KOPT-K1 (cell line): ENCODE measurements at regions not wholly inside any gene's neighbourhood (a gene's known extent, or its start where the extent isn't known, plus 50 kb on each side); places are given as distances from the start of the nearest gene placed in this dataset.

ENCODE experiments used
- H3K27ac ChIP-seq: fragments of 200-600 bp; sonication (generic); 2 replicates; pipeline ENCODE4 v1.5.1; 2016; ENCODE audit warnings: antibody characterized with exemption, mild to moderate bottlenecking, low read depth, low read length; ENCODE audit not compliant: poor library complexity, severe bottlenecking
- H3K36me3 ChIP-seq: fragments of 200-600 bp; sonication (generic); 2 replicates; pipeline ENCODE4 v1.5.1; 2017; ENCODE audit warnings: antibody characterized with exemption, mild to moderate bottlenecking, low read length, moderate library complexity; ENCODE audit not compliant: insufficient read depth
- H3K9me3 ChIP-seq: fragments of 200-600 bp; sonication (generic); 2 replicates; pipeline ENCODE4 v1.5.1; 2017; ENCODE audit warnings: antibody characterized with exemption, low read length, mild to moderate bottlenecking; ENCODE audit not compliant: insufficient read depth, poor library complexity, severe bottlenecking

DNA sequence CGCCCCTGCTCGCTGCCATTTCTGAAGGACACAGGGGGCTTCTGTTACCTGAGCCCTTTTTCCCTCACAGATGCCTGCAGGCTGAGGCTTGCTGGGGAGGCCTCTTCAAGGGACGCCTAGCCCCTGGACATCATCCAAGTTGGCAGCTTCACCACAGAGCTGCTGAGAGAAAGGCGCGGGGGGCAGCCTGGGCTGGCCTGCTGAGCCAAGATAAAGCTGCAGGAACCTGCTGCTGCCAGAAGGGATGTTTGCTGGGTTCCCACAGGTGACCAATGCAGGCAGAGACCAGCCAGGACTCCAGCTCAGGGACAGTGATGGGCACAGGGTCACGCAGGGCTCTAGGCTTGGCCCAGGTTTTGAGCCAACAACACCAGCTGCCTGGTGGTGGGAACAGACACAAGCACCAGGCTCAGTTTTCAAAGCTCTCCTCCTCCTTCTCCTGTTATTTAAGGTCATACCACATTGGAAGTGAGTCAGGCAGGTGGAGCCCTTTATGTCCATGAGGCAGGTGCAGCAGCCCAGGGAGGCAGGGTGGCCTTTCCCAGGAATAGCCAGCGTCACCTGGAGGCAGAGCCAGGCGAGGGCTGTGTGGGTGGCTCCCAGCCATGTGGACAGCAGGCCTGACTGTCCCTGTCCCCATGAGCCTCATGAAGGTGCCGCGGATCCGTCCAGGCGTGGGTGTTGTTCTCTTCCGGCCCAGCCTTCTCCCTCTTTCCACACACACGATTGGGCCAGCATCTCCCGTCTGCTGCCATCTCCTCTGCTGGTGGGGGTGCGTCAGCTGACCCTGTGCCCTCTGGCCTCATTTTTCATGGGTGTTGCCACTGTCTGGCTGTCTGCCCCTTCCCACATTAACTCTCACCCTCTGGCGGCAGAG, 515.5 kb upstream of the MYT1L start:
- Histone ChIP-seq H3K9me3 (no peaks in the 10 kb centered on the region), H3K27ac (no peak overlapping the region), H3K36me3 (no peaks in the 10 kb centered on the region)

DNA sequence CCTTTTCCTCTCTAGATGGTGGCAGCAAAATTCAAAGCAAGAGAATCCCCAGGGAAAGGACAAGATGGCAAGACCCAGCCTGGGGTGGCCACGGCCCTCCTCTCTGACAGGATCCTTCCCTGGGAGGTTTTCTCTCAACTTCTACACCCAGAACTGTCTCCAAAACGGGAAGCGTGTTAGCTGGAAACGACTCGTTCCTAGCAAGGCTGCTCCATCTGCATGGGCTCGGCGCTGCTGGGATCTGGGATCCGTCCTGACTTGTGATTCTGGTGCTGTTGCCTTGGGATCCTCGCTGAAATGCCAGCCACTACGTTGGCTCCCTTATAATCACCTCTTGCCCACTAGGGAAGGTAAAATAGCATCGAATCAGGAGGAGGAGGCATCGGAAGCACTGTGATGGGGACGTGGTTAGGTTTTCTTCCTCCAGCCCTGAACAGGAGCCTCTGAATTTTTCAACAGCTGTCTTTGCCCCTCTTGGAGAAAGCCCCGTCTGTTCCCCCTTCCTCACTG, 514.8 kb upstream of the MYT1L start:
- Histone ChIP-seq H3K9me3 (no peaks in the 10 kb centered on the region), H3K27ac (no peak overlapping the region), H3K36me3 (no peaks in the 10 kb centered on the region)

- no peaks in the 10 kb centered on the region for H3K36me3 ChIP-seq
- H3K27ac ChIP-seq, result no peak overlapping the region
- no peaks in the 10 kb centered on the region for H3K9me3 ChIP-seq
Observed at GRCh38 chr2:2845267-2845666, 514.2 kb upstream of the MYT1L start.

GRCh38 chr2:2843969-2844548, 513.0 kb upstream of the MYT1L start:
- no peaks in the 10 kb centered on the region for H3K9me3 ChIP-seq
- H3K27ac ChIP-seq, result no peak overlapping the region
- H3K36me3 ChIP-seq, result no peaks in the 10 kb centered on the region

- H3K36me3 ChIP-seq, result no peaks in the 10 kb centered on the region
- H3K9me3 ChIP-seq, result no peaks in the 10 kb centered on the region
- no peak overlapping the region for H3K27ac ChIP-seq
Observed at GRCh38 chr2:2842466-2842865, 511.4 kb upstream of the MYT1L start.

GRCh38 chr2:2840681-2841300, 509.7 kb upstream of the MYT1L start:
- Histone ChIP-seq H3K27ac (no peak overlapping the region), H3K9me3 (no peaks in the 10 kb centered on the region), H3K36me3 (no peaks in the 10 kb centered on the region)

GRCh38 chr2:2839782-2840531, 508.9 kb upstream of the MYT1L start:
- no peak overlapping the region for H3K27ac ChIP-seq
- no peaks in the 10 kb centered on the region for H3K9me3 ChIP-seq
- no peaks in the 10 kb centered on the region for H3K36me3 ChIP-seq

DNA sequence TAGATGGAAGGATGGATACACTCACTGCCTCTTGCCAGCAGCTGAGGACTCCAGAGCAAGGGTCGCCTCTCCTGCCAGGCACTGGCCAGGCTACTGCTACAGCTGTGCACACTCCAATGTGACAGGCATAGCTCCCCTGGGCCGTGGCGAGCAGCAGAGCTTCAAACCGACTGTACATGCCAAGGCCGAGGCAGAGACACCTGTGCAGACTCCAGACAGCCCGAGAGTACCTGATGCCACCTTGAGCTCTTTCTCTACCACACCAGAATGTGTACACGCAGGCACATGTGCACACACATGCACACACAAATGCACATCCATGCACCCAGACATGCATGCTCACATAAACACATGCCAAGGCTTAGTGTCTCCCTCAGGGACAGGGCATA, 508.3 kb upstream of the MYT1L start:
- Histone ChIP-seq H3K27ac (no peak overlapping the region), H3K36me3 (no peaks in the 10 kb centered on the region), H3K9me3 (no peaks in the 10 kb centered on the region)

GRCh38 chr2:2838548-2838845, 507.4 kb upstream of the MYT1L start:
- Histone ChIP-seq H3K27ac (no peak overlapping the region), H3K9me3 (no peaks in the 10 kb centered on the region), H3K36me3 (no peaks in the 10 kb centered on the region)

GRCh38 chr2:2837746-2838547, 506.9 kb upstream of the MYT1L start:
- Histone ChIP-seq H3K36me3 (no peaks in the 10 kb centered on the region), H3K9me3 (no peaks in the 10 kb centered on the region), H3K27ac (no peak overlapping the region)

DNA sequence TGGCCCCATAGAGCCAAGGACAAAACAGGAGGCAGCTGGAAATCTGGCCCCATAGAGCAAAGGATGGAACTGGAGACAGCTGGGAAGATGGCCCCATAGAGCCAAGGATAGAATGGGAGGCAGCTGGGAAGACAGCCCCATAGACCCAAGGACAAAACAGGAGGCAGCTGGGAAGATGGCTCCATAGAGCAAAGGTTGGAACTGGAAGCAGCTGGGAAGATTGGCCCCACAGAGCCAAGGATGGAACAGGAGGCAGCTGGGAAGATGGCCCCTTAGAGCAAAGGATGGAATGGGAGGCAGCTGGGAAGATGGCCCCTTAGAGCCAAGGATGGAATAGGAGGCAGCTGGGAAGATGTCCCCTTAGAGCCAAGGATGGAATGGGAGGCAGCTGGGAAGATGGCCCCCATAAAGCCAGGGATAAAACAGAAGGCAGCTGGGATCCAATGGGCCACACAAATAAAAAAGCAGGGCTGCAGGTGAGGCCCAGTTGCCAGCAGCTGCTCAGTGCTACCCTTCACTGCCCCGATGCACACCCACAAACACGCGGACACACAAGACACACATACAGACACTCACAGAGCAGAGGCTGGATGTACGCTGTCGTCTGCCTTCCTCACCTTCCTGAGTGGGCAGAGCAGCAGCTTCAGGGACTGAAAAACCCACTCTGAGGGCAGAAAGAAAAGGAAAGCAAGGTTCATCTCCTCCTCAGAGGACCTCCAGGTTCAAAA, 505.4 kb upstream of the MYT1L start:
- Histone ChIP-seq H3K36me3 (no peaks in the 10 kb centered on the region), H3K27ac (no peak overlapping the region), H3K9me3 (no peaks in the 10 kb centered on the region)

DNA sequence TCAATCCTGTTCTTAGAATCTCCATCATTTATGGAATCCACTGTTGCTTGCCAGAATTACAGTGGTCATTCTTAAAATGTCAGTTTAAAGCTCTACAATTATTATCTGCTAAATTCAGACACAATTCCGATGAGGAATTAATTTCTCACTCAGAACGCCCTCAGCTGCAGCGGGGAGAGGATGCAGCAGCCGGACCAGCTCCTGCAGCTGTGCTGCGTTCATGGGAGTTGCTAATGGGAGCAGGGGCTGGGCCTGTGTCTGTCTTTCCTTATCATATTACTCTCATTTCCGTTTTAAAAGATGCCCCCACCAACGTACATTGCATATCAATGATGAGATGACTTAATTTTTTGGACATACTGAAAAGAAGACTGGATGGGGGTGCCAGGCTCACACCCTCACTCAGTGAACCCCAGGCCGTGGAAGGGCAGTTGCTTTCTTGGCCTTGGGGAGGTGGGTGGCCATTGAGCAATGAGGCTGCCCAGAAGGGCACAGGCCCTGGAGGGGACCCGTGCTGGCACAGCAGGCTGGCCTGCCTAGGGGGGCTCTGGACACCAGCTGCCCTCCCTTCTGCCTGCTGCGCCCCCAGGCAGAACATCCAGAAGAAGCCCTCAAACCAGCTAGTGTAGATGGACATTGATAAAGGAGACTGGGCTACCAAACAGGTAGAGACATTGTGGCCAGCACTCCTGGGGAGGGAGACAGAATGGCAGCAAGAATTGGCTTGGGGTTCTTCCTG, 503.6 kb upstream of the MYT1L start:
- no peaks in the 10 kb centered on the region for H3K36me3 ChIP-seq
- no peak overlapping the region for H3K27ac ChIP-seq
- H3K9me3 ChIP-seq, result no peaks in the 10 kb centered on the region

GRCh38 chr2:2834105-2834504, 503.0 kb upstream of the MYT1L start:
- Histone ChIP-seq H3K27ac (no peak overlapping the region), H3K9me3 (no peaks in the 10 kb centered on the region), H3K36me3 (no peaks in the 10 kb centered on the region)
